NCI-H1048 (cell line): ENCODE measurements at regions not wholly inside any gene's neighbourhood (a gene's known extent, or its start where the extent isn't known, plus 50 kb on each side); places are given as distances from the start of the nearest gene placed in this dataset.
"Not testable (repeated sequence)": the region's sequence is repeated elsewhere in the genome, so short reads cannot be mapped to it uniquely, and the experiment has no call there.

ENCODE experiments used
- DNase-seq: peaks from one replicate; lab custom pipeline; 2025; lab: John Stamatoyannopoulos, UW

GRCh38 chr2:138218397-138218796, 254.1 kb downstream of the HNMT start:
- DNase-seq: no peak

DNA sequence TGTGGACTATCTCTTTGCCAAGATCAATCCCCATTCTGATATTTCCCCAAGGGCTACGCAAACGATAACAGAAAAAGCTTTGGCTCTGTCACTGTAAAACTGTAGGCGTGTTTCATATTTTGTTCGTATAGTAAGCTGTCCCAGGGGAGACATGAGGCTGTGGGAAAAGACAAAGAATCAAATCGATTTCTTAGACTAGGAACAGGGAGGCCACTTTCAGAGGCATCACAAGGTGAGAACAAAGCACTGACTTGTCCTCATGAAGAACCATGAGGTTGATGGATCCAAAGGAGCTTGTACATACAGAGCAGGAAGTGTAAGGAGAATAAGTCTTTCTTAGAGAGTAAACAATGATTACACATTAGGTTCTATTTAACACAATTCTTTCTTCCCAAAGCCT, 255.7 kb downstream of the HNMT start:
- DNase-seq: no peak

- DNase-seq: no peak
These were observed 257.1 kb downstream of the HNMT start for GRCh38 chr2:138221358-138221757.

- no peak for DNase-seq
These were observed 259.0 kb downstream of the HNMT start for GRCh38 chr2:138223319-138223718.

DNA sequence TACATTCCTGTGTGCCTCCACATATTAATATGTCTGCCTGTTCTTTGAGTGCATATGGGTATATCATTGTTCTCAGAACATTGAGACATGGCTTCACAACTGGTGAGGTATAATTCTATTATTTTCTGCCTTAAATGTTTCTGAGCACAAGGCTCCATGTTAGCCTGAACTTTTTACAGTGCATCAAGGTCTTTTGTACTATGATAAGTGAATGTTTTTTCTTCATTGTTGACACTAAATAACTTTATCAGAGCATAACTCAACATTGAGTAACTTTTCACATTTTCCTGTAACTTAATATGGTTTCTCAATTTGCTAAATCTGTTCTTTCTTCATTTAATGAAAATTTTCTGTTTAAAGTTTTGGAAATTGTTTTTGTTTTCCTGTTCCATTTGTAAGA, 262.9 kb downstream of the HNMT start:
- no peak for DNase-seq

DNA sequence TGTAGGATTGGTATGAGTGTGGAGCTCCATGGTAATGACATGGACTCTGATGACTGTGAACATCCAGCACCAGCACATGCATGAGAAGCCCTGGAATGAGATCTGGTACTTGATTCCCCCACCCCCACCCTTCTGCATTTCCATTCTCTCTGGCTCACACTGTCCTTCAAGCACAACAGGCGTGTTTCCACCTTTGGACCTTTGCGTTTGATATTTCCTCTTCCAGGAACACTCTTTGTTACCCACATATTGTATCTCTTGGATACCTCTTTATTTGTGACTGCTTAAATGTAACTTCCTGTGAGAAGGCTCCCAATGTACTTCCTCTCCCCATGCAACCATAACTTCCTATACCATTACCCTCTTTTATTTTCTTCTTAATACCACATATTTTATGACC, 263.8 kb downstream of the HNMT start:
- DNase-seq: no peak

GRCh38 chr2:138234265-138234664, 267.3 kb upstream of the SPOPL start:
- no peak for DNase-seq

DNA sequence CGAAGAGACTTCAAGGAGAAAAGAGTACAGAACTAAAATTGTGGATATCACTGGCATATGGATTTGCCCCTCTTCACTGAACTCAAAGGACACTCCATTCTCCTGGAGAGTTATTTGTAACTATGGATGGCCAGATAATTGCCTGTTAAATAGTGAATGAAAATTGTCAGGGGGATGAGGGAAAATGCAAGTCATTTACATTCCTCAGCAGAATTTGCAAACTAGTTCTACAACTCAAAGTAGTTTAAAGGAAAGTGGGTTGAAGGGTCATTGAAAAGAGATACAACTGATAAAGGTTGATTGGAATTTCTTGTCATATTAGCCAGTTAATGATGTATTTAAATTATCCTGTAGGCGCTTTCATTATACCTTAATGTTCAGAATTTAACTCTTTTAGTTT, 266.5 kb upstream of the SPOPL start:
- no peak for DNase-seq

- DNase-seq: no peak
These were observed 265.4 kb upstream of the SPOPL start for GRCh38 chr2:138236142-138236541.

- no peak for DNase-seq
These were observed 263.7 kb upstream of the SPOPL start for GRCh38 chr2:138237667-138238384.

- no peak for DNase-seq
These were observed 262.7 kb upstream of the SPOPL start for GRCh38 chr2:138238908-138239307.

DNA sequence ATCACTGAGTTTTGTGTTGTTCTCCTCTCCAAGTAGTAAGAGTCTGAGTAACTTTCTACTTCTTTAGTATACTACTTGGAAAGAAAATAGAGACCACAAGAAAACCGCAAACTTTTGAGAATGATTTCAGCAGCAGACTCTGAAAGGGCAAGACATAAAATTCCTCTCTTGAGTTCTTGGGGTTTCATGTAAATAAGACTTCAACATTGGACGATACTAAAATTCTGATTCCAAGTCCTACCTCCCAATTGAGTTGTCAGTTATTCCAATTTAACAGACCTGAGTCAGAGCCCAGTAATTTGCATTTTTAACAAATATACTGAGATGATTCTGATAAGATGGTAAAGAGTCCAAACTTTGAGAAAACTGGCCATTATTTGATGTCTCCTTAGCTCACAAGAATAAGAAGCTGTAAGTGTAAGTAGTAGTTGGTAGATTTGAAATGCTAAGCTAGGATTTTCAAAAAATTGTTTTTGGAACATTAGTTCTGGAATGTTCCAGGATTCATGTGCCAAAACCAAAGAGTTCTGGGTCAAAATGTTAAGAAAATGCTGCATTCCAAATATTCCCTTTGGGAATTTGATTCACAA, 261.6 kb upstream of the SPOPL start:
- no peak for DNase-seq

- no peak for DNase-seq
These were observed 258.2 kb upstream of the SPOPL start for GRCh38 chr2:138243372-138243771.

- no peak for DNase-seq
These were observed 257.1 kb upstream of the SPOPL start for GRCh38 chr2:138244501-138244925.

GRCh38 chr2:138245310-138245709, 256.3 kb upstream of the SPOPL start:
- DNase-seq: no peak

- no peak for DNase-seq
These were observed 254.3 kb upstream of the SPOPL start for GRCh38 chr2:138247302-138247701.

DNA sequence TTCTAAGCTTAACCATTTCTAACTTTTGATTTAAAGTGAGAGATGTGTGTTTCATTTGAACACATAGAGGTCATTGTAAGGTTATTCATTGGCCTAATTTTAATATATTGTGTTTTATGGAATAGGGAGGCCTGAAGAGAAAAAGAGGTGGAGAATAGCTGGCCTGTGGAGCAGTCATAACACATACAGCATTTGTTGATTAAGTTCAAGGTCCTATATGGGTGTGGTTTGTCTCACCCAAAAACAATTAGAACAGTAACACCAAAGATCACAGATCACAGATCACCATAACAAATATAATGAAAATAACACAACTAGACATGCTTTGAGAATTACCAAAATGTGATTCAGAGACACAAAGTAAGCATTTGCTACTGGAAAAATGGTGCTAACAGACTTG, 252.4 kb upstream of the SPOPL start:
- no peak for DNase-seq

- DNase-seq: not testable (repeated sequence)
These were observed 250.7 kb upstream of the SPOPL start for GRCh38 chr2:138250843-138251320.

DNA sequence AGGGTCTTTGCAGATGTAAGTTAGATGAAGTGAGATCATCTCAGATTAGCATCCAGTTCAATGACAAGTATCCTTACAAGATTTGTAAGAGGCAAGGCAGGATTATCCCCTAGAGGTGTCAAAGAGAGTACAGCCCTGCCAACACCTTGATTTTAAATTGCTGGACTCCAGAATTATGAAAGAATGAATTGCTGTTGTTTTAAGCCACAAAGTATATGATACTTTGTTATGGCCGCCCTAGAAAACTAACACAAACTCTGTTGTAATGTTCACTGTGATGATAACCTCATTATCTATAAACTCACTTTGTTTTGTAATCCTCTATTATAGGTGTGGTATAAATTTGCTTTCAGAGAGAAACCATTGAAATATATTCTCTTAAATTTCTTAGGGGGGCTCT, 249.0 kb upstream of the SPOPL start:
- DNase-seq: no peak

DNA sequence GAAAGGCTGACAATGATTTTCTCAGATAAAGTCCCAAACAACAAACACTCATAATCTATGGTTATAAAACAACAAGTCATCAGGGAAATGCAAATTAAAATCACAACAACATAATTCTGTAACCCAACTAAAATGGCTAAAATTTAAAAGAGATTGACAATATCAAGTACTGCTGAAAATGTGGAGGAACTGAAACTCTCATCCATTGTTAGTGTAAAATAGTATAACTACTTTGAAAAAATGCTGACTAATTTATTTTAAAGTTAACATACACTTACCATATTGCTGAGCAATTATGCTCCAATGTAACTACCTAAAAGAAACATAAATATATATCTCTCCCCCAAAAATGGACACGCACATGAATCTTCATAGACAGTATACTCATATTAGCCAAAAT, 245.9 kb upstream of the SPOPL start:
- DNase-seq: no peak

DNA sequence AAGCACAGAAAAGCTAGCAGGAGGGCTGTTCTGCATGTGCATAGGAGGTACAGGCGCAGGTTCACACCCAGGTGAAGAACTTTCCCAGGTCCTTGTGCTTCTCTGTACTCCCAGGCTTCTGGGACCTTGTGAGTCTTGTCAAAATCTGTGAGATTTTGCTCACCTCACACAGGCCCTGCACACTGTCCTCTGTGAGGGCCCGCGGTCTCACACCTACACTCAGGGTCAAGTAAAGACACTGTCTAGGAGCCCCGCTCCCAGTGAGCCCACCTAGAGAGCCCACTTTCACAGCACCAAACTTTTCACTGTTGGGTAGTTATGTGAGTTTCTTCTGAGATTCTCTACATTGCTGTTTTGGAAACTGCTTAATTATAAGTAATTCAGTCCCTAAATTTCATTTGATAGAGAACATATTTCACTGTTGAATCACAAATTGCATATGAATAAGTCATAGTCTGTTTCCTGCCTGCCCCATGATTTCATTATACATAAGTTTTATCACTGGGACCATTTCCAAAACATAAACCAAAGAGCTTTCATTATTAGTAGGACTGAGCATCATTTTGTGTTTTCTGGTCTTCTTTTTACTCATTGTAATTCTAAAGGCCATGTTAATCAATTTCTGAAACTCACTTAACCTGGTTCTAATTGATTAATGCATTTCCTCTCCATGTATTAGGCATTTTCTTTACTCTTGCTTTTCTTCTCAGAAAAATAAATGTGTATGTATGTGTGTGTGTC, 234.2 kb upstream of the SPOPL start:
- no peak for DNase-seq

- no peak for DNase-seq
These were observed 233.7 kb upstream of the SPOPL start for GRCh38 chr2:138267902-138268254.

GRCh38 chr2:138269765-138270164, 231.8 kb upstream of the SPOPL start:
- DNase-seq: no peak
